OCI-LY3 (cell line): ENCODE measurements at regions not wholly inside any gene's neighbourhood (a gene's known extent, or its start where the extent isn't known, plus 50 kb on each side); places are given as distances from the start of the nearest gene placed in this dataset.

Experiments
- H2AFZ ChIP-seq: fragments of 200-600, 300-600 bp; shearing (Covaris generic); 2 replicates; pipeline ENCODE4 v1.6.0; 2014; ENCODE audit warnings: antibody characterized with exemption, low read depth, low read length
- H3K27ac ChIP-seq: fragments of 200-600, 300-600 bp; sonication (generic); 2 replicates; pipeline ENCODE4 v1.5.1; 2014; ENCODE audit warnings: mild to moderate bottlenecking, low read length, moderate library complexity, mixed read lengths
- H3K27me3 ChIP-seq: fragments of 200-600, 300-600 bp; sonication (generic); 2 replicates; pipeline ENCODE4 v1.6.1; 2014; ENCODE audit warnings: low read depth, low read length, mixed read lengths
- H3K36me3 ChIP-seq: fragments of 200-600, 300-600 bp; sonication (generic); replicated peaks from 2 replicates; pipeline ENCODE3; 2014; ENCODE audit warnings: low read depth, low read length, mixed read lengths
- H3K4me1 ChIP-seq: fragments of 300-600, 200-600 bp; sonication (generic); 2 replicates; pipeline ENCODE4 v1.6.1; 2014; ENCODE audit warnings: low read length, mixed read lengths
- H3K4me2 ChIP-seq: fragments of 200-600, 300-600 bp; sonication (generic); 2 replicates; pipeline ENCODE4 v1.6.1; 2014; ENCODE audit warnings: low read length, mixed read lengths
- H3K4me3 ChIP-seq: fragments of 300-600, 200-600 bp; sonication (generic); 2 replicates; pipeline ENCODE4 v1.5.1; 2014; ENCODE audit warnings: antibody characterized with exemption, mild to moderate bottlenecking, low read length, moderate library complexity
- H3K79me2 ChIP-seq: fragments of 300-600, 200-600 bp; shearing (Covaris generic); 2 replicates; pipeline ENCODE4 v1.6.1; 2014; ENCODE audit warnings: mild to moderate bottlenecking, low read length, mixed read lengths
- H3K9ac ChIP-seq: fragments of 300-600, 200-600 bp; shearing (Covaris generic); 2 replicates; pipeline ENCODE4 v1.6.0; 2014; ENCODE audit warnings: mild to moderate bottlenecking, low read length, moderate library complexity
- H3K9me3 ChIP-seq: fragments of 200-600, 300-600 bp; shearing (Covaris generic); 2 replicates; pipeline ENCODE4 v1.6.1; 2014; ENCODE audit warnings: low read length, mixed read lengths; ENCODE audit not compliant: insufficient read depth
- H4K20me1 ChIP-seq: fragments of 200-600, 300-600 bp; sonication (generic); 2 replicates; pipeline ENCODE4 v1.6.1; 2016; ENCODE audit warnings: low read length, mixed read lengths; ENCODE audit not compliant: insufficient read depth
- EZH2phosphoT487 ChIP-seq: fragments of 200-600 bp; shearing (Covaris generic); IDR thresholded peaks from 2 replicates; pipeline ENCODE4 v1.6.1; 2018; ENCODE audit warnings: antibody characterized with exemption, mixed run types, low read depth
- TF ChIP-seq, protein P1 (sequence below): fragments of 200-600, 300-600 bp; sonication (generic); IDR thresholded peaks from 2 replicates; pipeline ENCODE4 v1.5.1; 2014; ENCODE audit warnings: antibody characterized with exemption, low read length, low read depth

GRCh38 chr6:48475275-48475674 lies 364.3 kb upstream of the PTCHD4 start:
- Histone ChIP-seq H3K4me2 (no peak overlapping the region), H3K9ac (no peak overlapping the region), H3K27ac (no peak overlapping the region), H4K20me1 (no peaks in the 10 kb centered on the region), H2AFZ (no peak overlapping the region), H3K4me1 (peaks cover 18% of the 10 kb centered on the region), H3K79me2 (no peaks in the 10 kb centered on the region), H3K27me3 (no peaks in the 10 kb centered on the region), H3K36me3 (no peaks in the 10 kb centered on the region), H3K4me3 (no peak overlapping the region), H3K9me3 (no peaks in the 10 kb centered on the region)
- TF ChIP-seq EZH2phosphoT487: no peak
- TF ChIP-seq, protein P1, sequence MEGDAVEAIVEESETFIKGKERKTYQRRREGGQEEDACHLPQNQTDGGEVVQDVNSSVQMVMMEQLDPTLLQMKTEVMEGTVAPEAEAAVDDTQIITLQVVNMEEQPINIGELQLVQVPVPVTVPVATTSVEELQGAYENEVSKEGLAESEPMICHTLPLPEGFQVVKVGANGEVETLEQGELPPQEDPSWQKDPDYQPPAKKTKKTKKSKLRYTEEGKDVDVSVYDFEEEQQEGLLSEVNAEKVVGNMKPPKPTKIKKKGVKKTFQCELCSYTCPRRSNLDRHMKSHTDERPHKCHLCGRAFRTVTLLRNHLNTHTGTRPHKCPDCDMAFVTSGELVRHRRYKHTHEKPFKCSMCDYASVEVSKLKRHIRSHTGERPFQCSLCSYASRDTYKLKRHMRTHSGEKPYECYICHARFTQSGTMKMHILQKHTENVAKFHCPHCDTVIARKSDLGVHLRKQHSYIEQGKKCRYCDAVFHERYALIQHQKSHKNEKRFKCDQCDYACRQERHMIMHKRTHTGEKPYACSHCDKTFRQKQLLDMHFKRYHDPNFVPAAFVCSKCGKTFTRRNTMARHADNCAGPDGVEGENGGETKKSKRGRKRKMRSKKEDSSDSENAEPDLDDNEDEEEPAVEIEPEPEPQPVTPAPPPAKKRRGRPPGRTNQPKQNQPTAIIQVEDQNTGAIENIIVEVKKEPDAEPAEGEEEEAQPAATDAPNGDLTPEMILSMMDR: no peak

GRCh38 chr6:48474830-48475229 lies 363.8 kb upstream of the PTCHD4 start:
- Histone ChIP-seq H3K9ac (no peak overlapping the region), H3K79me2 (no peaks in the 10 kb centered on the region), H3K4me2 (no peak overlapping the region; the same call in 1 of the 2 replicates), H3K9me3 (no peaks in the 10 kb centered on the region), H3K27me3 (no peaks in the 10 kb centered on the region), H3K4me1 (peaks cover 21% of the 10 kb centered on the region), H4K20me1 (no peaks in the 10 kb centered on the region), H3K27ac (no peak overlapping the region), H3K36me3 (no peaks in the 10 kb centered on the region), H3K4me3 (no peak overlapping the region), H2AFZ (0 out of 2 replicates have a peak overlapping the region, but pooled peaks have one; percentile 25)
- TF ChIP-seq, protein P1: no peak
- TF ChIP-seq EZH2phosphoT487: no peak

DNA sequence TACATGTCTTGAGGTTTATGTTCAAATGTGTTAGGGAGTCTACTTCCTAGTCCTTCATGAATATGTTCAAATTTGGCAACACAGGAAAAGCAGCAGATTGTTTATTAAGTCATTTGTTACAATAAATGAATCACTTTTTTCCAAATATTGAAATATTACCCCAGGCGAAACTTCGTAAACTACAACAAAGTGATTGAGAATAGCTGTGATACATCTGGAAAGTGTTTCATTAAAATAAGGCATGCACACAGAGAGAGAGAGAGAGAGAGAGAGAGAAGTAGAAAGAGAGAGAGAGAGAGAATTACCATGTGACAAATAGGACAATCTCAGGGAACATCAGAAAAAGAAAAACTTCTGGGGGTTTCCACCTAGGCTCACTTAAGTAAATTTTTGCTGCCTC lies 363.1 kb upstream of the PTCHD4 start:
- Histone ChIP-seq H3K9me3 (no peaks in the 10 kb centered on the region), H3K27me3 (no peaks in the 10 kb centered on the region), H3K79me2 (no peaks in the 10 kb centered on the region), H4K20me1 (no peaks in the 10 kb centered on the region), H3K27ac (no peak overlapping the region), H3K9ac (no peak overlapping the region), H3K4me2 (peak overlapping the region; percentile 2; the same call in 1 of the 2 replicates), H2AFZ (no peak overlapping the region), H3K36me3 (no peaks in the 10 kb centered on the region), H3K4me3 (no peak overlapping the region), H3K4me1 (peaks cover 25% of the 10 kb centered on the region)
- TF ChIP-seq EZH2phosphoT487: no peak
- TF ChIP-seq, protein P1: no peak

- H4K20me1 ChIP-seq: no peaks in the 10 kb centered on the region
- no peak overlapping the region for H2AFZ ChIP-seq
- no peak overlapping the region for H3K4me2 ChIP-seq
- H3K27ac ChIP-seq: no peak overlapping the region
- H3K9ac ChIP-seq: no peak overlapping the region
- TF ChIP-seq, protein P1: no peak
- TF ChIP-seq EZH2phosphoT487: no peak
- H3K4me3 ChIP-seq: no peak overlapping the region
- H3K27me3 ChIP-seq: no peaks in the 10 kb centered on the region
- no peaks in the 10 kb centered on the region for H3K79me2 ChIP-seq
- H3K9me3 ChIP-seq: no peaks in the 10 kb centered on the region
- peaks cover 25% of the 10 kb centered on the region for H3K4me1 ChIP-seq
- no peaks in the 10 kb centered on the region for H3K36me3 ChIP-seq
Observed at GRCh38 chr6:48472535-48472934, 361.5 kb upstream of the PTCHD4 start.
